Endothelial cell of umbilical vein (primary cell): ENCODE measurements at regions not wholly inside any gene's neighbourhood (a gene's known extent, or its start where the extent isn't known, plus 50 kb on each side); places are given as distances from the start of the nearest gene placed in this dataset.

Source experiments
- CTCF ChIP-seq, 2 donors: IDR thresholded peaks; 1 replicate in 1 of 2; 2 replicates in 1 of 2; pipeline ENCODE4 v1.5.1; 2011; ENCODE audit warnings: low read length in 2 of 2, mild to moderate bottlenecking in 2 of 2, moderate library complexity in 2 of 2, control low read depth in 1 of 2, inconsistent platforms in 1 of 2, low read depth in 1 of 2; ENCODE audit not compliant: insufficient read depth in 1 of 2; ENCODE audit errors: extremely low read depth in 1 of 2
- EZH2 ChIP-seq: IDR thresholded peaks from 2 replicates; pipeline ENCODE4 v1.6.1; 2012; ENCODE audit warnings: borderline replicate concordance, low read depth, mild to moderate bottlenecking, moderate library complexity, low read length, inconsistent platforms; ENCODE audit not compliant: severe bottlenecking
- FOS ChIP-seq: IDR thresholded peaks from 2 replicates; pipeline ENCODE4 v1.6.1; 2011; ENCODE audit warnings: mild to moderate bottlenecking, low read length, moderate library complexity, borderline replicate concordance; ENCODE audit not compliant: insufficient read depth
- GATA2 ChIP-seq: IDR thresholded peaks from 2 replicates; pipeline ENCODE4 v1.7.0; 2011; ENCODE audit warnings: low read depth, mild to moderate bottlenecking, moderate library complexity, mixed read lengths, low read length; ENCODE audit not compliant: insufficient read length, insufficient read depth
- JUN ChIP-seq: IDR thresholded peaks from 2 replicates; pipeline ENCODE4 v1.6.1; 2011; ENCODE audit warnings: borderline replicate concordance, low read depth; ENCODE audit not compliant: insufficient read length, insufficient read depth
- MAX ChIP-seq: IDR thresholded peaks from 2 replicates; pipeline ENCODE4 v1.6.1; 2011; ENCODE audit not compliant: insufficient read depth, insufficient read length
- MYC ChIP-seq: IDR thresholded peaks from one replicate; pipeline ENCODE4 v1.6.1; 2011; ENCODE audit warnings: mild to moderate bottlenecking, low read depth, low read length
- POLR2A ChIP-seq: IDR thresholded peaks from 2 replicates; pipeline ENCODE4 v1.6.1; 2012; ENCODE audit warnings: low read depth, mild to moderate bottlenecking, control low read depth, low read length
- POLR2AphosphoS5 ChIP-seq: IDR thresholded peaks from 2 replicates; pipeline ENCODE4 v1.6.1; 2012; ENCODE audit warnings: low read depth, mild to moderate bottlenecking, control low read depth, low read length, moderate library complexity; ENCODE audit not compliant: insufficient read depth

GRCh38 chr18:10018289-10018688 lies 104.5 kb downstream of the VAPA start:
- no peak for TF ChIP-seq POLR2A
- TF ChIP-seq CTCF (IDR thresholded peaks at IDR 0.05; ENCODE audit: extremely low read depth in 1 of 2, insufficient read depth in 1 of 2, low read depth in 1 of 2, low read length in 2 of 2) = no peak
- TF ChIP-seq EZH2 = no peak
- TF ChIP-seq POLR2AphosphoS5 = no peak
- no peak for TF ChIP-seq JUN
- no peak for TF ChIP-seq MAX
- no peak for TF ChIP-seq MYC
- no peak for TF ChIP-seq FOS
- no peak for TF ChIP-seq GATA2
